Keratinocyte (primary cell): ENCODE measurements at regions not wholly inside any gene's neighbourhood (a gene's known extent, or its start where the extent isn't known, plus 50 kb on each side); places are given as distances from the start of the nearest gene placed in this dataset.

Experiments used
- DNase-seq: peaks from one replicate; pipeline ENCODE4 v3.0.0-alpha.2; 2011; ENCODE audit warnings: low read depth, missing footprints, low spot score
- FAIRE-seq: peaks from 2 replicates; lab custom pipeline; 2011; peaks lifted over from hg19 to GRCh38; lab: Jason Lieb, UNC
- H2AFZ ChIP-seq: 2 replicates; pipeline ENCODE4 v1.6.0; 2012; ENCODE audit warnings: low read length, control low read depth, inconsistent platforms; ENCODE audit not compliant: control insufficient read depth
- H3K27ac ChIP-seq: 2 replicates; pipeline ENCODE4 v1.5.1; 2011; ENCODE audit warnings: low read length; ENCODE audit not compliant: control insufficient read depth, insufficient read depth
- H3K27me3 ChIP-seq: 3 replicates; pipeline ENCODE4 v1.6.0; 2011; ENCODE audit warnings: low read length; ENCODE audit not compliant: control insufficient read depth, insufficient read depth; ENCODE audit errors: extremely low read depth
- H3K36me3 ChIP-seq, 2 experiments: 2 replicates in 1 of 2; 3 replicates in 1 of 2; pipeline ENCODE4 v1.5.1; 2011; ENCODE audit warnings: low read length in 2 of 2, mild to moderate bottlenecking in 1 of 2; ENCODE audit not compliant: control insufficient read depth in 2 of 2, insufficient read depth in 2 of 2; ENCODE audit errors: extremely low read depth in 1 of 2
- H3K4me1 ChIP-seq: 3 replicates; pipeline ENCODE4 v1.5.1; 2011; ENCODE audit warnings: low read length; ENCODE audit not compliant: control insufficient read depth, insufficient read depth; ENCODE audit errors: extremely low read depth
- H3K4me2 ChIP-seq: 3 replicates; pipeline ENCODE4 v1.6.0; 2011; ENCODE audit warnings: low read depth, low read length; ENCODE audit not compliant: control insufficient read depth, insufficient read depth; ENCODE audit errors: extremely low read depth
- H3K4me3 ChIP-seq, 3 experiments: fragments of 200-600 bp in 1 of 3; sonication (generic) in 1 of 3; 2 replicates in 2 of 3; 3 replicates in 1 of 3; pipeline ENCODE4 v1.5.1; 2011 to 2016; ENCODE audit warnings: low read length in 3 of 3, mild to moderate bottlenecking in 3 of 3, control low read depth in 2 of 3, inconsistent platforms in 1 of 3, low read depth in 1 of 3, mixed read lengths in 1 of 3, mixed run types in 1 of 3, moderate library complexity in 1 of 3; ENCODE audit not compliant: control insufficient read depth in 2 of 3, insufficient read depth in 2 of 3; ENCODE audit errors: extremely low read depth in 1 of 3
- H3K79me2 ChIP-seq: 2 replicates; pipeline ENCODE4 v1.6.0; 2012; ENCODE audit warnings: low read length; ENCODE audit not compliant: control insufficient read depth, insufficient read depth
- H3K9ac ChIP-seq: 3 replicates; pipeline ENCODE4 v1.6.0; 2011; ENCODE audit warnings: low read length; ENCODE audit not compliant: control insufficient read depth, insufficient read depth; ENCODE audit errors: extremely low read depth
- H3K9me1 ChIP-seq: 3 replicates; pipeline ENCODE4 v1.6.0; 2011; ENCODE audit warnings: low read length; ENCODE audit not compliant: control insufficient read depth, insufficient read depth; ENCODE audit errors: extremely low read depth
- H3K9me3 ChIP-seq: 2 replicates; pipeline ENCODE4 v1.5.1; 2012; ENCODE audit warnings: low read depth, low read length; ENCODE audit not compliant: control insufficient read depth
- H4K20me1 ChIP-seq: 3 replicates; pipeline ENCODE4 v1.6.0; 2011; ENCODE audit warnings: low read length; ENCODE audit not compliant: control insufficient read depth, insufficient read depth; ENCODE audit errors: extremely low read depth
- EZH2 ChIP-seq: IDR thresholded peaks from one replicate; pipeline ENCODE4 v1.6.1; 2012; ENCODE audit warnings: inconsistent platforms, mild to moderate bottlenecking, low read length, moderate library complexity
- dilution Hi-C: fragments of 300-500 bp; cut with MboI; formaldehyde crosslinking; loops from one replicate; pipeline ENCODE4 v1.7.0; 2020; ENCODE audit warnings: low sequenced_read_pairs; ENCODE audit not compliant: extremely low pct_ligation_motif_present
- TF ChIP-seq, protein P1 (sequence below), 3 experiments: IDR thresholded peaks in 1 of 3; conservative IDR thresholded peaks in 1 of 3; optimal IDR thresholded peaks in 1 of 3; 2 replicates in 2 of 3; 3 replicates in 1 of 3; pipeline versions ENCODE3 to v1.5.1; 2011; ENCODE audit warnings: low read length in 3 of 3, mild to moderate bottlenecking in 3 of 3, moderate library complexity in 2 of 3, control low read depth in 1 of 3, inconsistent platforms in 1 of 3; ENCODE audit not compliant: insufficient read depth in 2 of 3; ENCODE audit errors: extremely low read depth in 1 of 3

DNA sequence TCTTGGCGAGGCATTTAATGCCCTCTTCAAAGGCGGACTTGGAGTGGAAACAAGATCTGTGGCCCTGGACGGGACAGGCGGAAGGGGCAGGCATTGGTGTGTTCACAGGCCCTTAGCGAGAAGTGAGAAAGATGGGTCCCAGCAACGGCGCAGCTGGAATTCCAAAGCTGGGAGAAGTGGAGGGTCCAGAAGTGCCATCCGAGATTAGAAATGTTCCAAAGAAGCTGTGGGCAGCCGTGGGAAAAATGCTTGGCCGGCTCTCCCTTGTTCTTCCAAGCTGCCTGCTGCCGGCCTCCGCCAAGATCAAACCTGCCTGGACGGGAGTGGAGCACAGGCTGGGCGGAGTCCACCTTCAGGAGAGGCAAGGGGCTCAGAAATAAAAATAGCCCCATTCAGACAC lies 69.4 kb upstream of the ACTRT2 start:
- no peak overlapping the region for H3K4me2 ChIP-seq
- H3K9me1 ChIP-seq, result no peaks in the 10 kb centered on the region
- FAIRE-seq, result no peak
- H4K20me1 ChIP-seq, result no peaks in the 10 kb centered on the region
- no peaks in the 10 kb centered on the region for H3K4me1 ChIP-seq
- H3K79me2 ChIP-seq, result no peaks in the 10 kb centered on the region
- no peak overlapping the region for H2AFZ ChIP-seq
- no peak overlapping the region for H3K27ac ChIP-seq
- H3K27me3 ChIP-seq, result no peaks in the 10 kb centered on the region
- DNase-seq, result no peak
- H3K9ac ChIP-seq, result no peak overlapping the region
- no peaks in the 10 kb centered on the region for H3K36me3 ChIP-seq
- no peak for TF ChIP-seq EZH2
- H3K4me3 ChIP-seq, result no peak overlapping the region
- dilution Hi-C loops, result no loop called here
- peaks cover 2% of the 10 kb centered on the region for H3K9me3 ChIP-seq

DNA sequence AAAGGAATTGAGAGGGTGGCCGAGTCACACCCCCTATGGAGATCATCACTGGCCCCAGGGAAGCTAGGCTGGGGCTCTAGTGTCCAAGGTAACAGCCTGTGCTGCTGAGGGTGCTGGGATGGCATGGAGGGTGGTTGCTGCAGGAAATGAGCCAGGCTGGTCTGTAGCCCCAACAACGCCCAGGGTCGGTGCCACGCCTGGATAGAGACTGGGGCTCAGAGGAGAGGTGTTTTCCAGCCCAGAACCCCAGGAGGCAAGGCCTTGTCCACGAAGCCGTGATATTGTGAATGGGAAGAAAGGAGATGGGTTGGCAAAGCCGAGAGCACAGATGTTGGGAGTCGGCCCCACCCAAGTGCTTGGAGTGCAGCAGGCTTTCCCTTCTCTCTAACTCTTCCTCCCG lies 68.9 kb upstream of the ACTRT2 start:
- Histone ChIP-seq H3K4me3 (no peak overlapping the region), H3K9ac (no peak overlapping the region), H2AFZ (no peak overlapping the region), H3K36me3 (no peaks in the 10 kb centered on the region), H3K79me2 (no peaks in the 10 kb centered on the region), H3K4me2 (no peak overlapping the region), H3K27ac (no peak overlapping the region), H3K9me1 (no peaks in the 10 kb centered on the region), H3K4me1 (no peaks in the 10 kb centered on the region), H4K20me1 (no peaks in the 10 kb centered on the region), H3K27me3 (no peaks in the 10 kb centered on the region), H3K9me3 (peaks cover 2% of the 10 kb centered on the region)
- DNase-seq (no peak), FAIRE-seq (no peak)
- no peak for TF ChIP-seq EZH2
- dilution Hi-C loops, result no loop called here

DNA sequence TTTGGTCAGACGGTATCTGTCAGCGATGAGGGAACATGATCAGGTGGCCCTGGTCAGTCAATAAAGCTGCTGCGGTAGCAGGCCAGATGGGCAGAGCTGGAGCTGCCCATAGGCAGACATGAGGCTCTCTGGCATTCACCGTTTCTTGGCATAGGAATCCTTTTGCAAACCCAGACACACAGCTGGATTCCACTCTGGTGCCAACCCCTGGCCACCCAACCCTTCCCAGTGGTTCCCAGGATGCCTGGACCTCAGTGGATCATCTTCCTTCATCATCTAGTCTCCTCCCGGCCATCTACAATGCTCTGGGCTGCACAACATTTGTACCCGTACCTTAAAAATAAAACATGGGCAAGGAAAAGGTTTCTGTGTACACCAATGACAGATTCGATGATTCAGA lies 68.3 kb upstream of the ACTRT2 start:
- H3K9me1 ChIP-seq, result no peaks in the 10 kb centered on the region
- H3K27me3 ChIP-seq, result no peaks in the 10 kb centered on the region
- peaks cover 2% of the 10 kb centered on the region for H3K9me3 ChIP-seq
- no peaks in the 10 kb centered on the region for H4K20me1 ChIP-seq
- no peak for FAIRE-seq
- H3K79me2 ChIP-seq, result no peaks in the 10 kb centered on the region
- DNase-seq, result no peak
- TF ChIP-seq, protein P1, sequence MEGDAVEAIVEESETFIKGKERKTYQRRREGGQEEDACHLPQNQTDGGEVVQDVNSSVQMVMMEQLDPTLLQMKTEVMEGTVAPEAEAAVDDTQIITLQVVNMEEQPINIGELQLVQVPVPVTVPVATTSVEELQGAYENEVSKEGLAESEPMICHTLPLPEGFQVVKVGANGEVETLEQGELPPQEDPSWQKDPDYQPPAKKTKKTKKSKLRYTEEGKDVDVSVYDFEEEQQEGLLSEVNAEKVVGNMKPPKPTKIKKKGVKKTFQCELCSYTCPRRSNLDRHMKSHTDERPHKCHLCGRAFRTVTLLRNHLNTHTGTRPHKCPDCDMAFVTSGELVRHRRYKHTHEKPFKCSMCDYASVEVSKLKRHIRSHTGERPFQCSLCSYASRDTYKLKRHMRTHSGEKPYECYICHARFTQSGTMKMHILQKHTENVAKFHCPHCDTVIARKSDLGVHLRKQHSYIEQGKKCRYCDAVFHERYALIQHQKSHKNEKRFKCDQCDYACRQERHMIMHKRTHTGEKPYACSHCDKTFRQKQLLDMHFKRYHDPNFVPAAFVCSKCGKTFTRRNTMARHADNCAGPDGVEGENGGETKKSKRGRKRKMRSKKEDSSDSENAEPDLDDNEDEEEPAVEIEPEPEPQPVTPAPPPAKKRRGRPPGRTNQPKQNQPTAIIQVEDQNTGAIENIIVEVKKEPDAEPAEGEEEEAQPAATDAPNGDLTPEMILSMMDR (optimal IDR thresholded peaks at IDR 0.05 in 1 of 3, IDR thresholded peaks at IDR 0.05 in 1 of 3, conservative IDR thresholded peaks at IDR 0.05 in 1 of 3; ENCODE audit: extremely low read depth in 1 of 3, insufficient read depth in 2 of 3, low read length in 3 of 3), result no peak
- no peak for TF ChIP-seq EZH2
- H3K4me3 ChIP-seq, result no peak overlapping the region
- no peaks in the 10 kb centered on the region for H3K36me3 ChIP-seq
- H3K27ac ChIP-seq, result no peak overlapping the region
- no peak overlapping the region for H2AFZ ChIP-seq
- no peaks in the 10 kb centered on the region for H3K4me1 ChIP-seq
- H3K4me2 ChIP-seq, result no peak overlapping the region
- dilution Hi-C loops, result no loop called here
- no peak overlapping the region for H3K9ac ChIP-seq
